DND-41 (cell line): ENCODE measurements at regions not wholly inside any gene's neighbourhood (a gene's known extent, or its start where the extent isn't known, plus 50 kb on each side); places are given as distances from the start of the nearest gene placed in this dataset.

Experiments used
- EZH2 ChIP-seq: IDR thresholded peaks from 3 replicates; pipeline ENCODE4 v1.6.1; 2012; ENCODE audit warnings: borderline replicate concordance, low read depth, mild to moderate bottlenecking, moderate library complexity, low read length, inconsistent platforms; ENCODE audit not compliant: severe bottlenecking
- TF ChIP-seq, protein P1 (sequence below): IDR thresholded peaks from 2 replicates; pipeline ENCODE4 v1.5.1; 2012; ENCODE audit warnings: borderline replicate concordance, low read length, moderate library complexity, mild to moderate bottlenecking; ENCODE audit not compliant: poor library complexity, severe bottlenecking; ENCODE audit errors: extremely low read depth

DNA sequence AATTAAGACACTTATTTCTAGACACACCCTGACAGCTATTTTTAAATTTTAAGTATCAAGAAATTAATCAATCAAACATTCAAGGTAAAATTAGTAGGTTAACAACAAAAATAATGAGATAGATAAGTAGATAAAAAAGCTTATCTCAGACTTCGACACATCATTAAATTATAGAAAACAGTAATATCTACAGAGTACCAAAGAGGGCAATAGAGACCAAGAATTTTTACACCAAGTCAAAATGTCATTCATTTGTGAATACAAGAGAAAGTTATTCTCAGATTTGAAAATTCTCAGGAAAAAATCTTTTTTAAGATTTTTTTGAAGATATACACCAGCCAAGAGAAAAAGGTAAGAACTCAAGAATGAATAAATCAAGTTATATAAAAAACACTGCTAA lies 445.6 kb downstream of the ACTL7B start:
- TF ChIP-seq, protein P1, sequence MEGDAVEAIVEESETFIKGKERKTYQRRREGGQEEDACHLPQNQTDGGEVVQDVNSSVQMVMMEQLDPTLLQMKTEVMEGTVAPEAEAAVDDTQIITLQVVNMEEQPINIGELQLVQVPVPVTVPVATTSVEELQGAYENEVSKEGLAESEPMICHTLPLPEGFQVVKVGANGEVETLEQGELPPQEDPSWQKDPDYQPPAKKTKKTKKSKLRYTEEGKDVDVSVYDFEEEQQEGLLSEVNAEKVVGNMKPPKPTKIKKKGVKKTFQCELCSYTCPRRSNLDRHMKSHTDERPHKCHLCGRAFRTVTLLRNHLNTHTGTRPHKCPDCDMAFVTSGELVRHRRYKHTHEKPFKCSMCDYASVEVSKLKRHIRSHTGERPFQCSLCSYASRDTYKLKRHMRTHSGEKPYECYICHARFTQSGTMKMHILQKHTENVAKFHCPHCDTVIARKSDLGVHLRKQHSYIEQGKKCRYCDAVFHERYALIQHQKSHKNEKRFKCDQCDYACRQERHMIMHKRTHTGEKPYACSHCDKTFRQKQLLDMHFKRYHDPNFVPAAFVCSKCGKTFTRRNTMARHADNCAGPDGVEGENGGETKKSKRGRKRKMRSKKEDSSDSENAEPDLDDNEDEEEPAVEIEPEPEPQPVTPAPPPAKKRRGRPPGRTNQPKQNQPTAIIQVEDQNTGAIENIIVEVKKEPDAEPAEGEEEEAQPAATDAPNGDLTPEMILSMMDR = no peak
- TF ChIP-seq EZH2 = no peak
